Activated CD8-positive, alpha-beta T cell treated with anti-CD3 and anti-CD28 coated beads, Interleukin-2, amount 10 ng/mL, durations not matched to agents 7 days and 5 days (primary cell): ENCODE measurements at regions not wholly inside any gene's neighbourhood (a gene's known extent, or its start where the extent isn't known, plus 50 kb on each side); places are given as distances from the start of the nearest gene placed in this dataset.
"Not testable (repeated sequence)": the region's sequence is repeated elsewhere in the genome, so short reads cannot be mapped to it uniquely, and the experiment has no call there.

Experiments
- ATAC-seq: fragments of 150-1000 bp; cut with Tn5 transposase; one replicate; pipeline ENCODE4 v1.10.0; 2021; ENCODE audit warnings: moderate library complexity
- CTCF ChIA-PET: fragments of 350-600 bp; sonication (Branson Sonifier 250); formaldehyde crosslinking; loops from one replicate; lab custom pipeline; 2021; ENCODE audit warnings: antibody characterized with exemption; lab: Charles Lee
- POLR2A ChIA-PET: fragments of 350-600 bp; sonication (Branson Sonifier 250); formaldehyde crosslinking; loops from one replicate; lab custom pipeline; 2021; ENCODE audit warnings: antibody characterized with exemption; lab: Charles Lee
- DNase-seq: peaks from one replicate; pipeline ENCODE4 v3.0.0-alpha.2; 2020
- H3K27ac Mint-ChIP-seq: one replicate; pipeline ENCODE4 v1.8.0; 2021; ENCODE audit warnings: mild to moderate bottlenecking, mixed read lengths
- H3K27me3 Mint-ChIP-seq: one replicate; pipeline ENCODE4 v1.8.0; 2021; ENCODE audit warnings: low read depth, mixed read lengths
- H3K36me3 Mint-ChIP-seq: one replicate; pipeline ENCODE4 v1.8.0; 2021; ENCODE audit warnings: low read depth, mixed read lengths
- H3K4me1 Mint-ChIP-seq: one replicate; pipeline ENCODE4 v1.8.0; 2021; ENCODE audit warnings: low read depth, mixed read lengths
- H3K4me3 Mint-ChIP-seq: one replicate; pipeline ENCODE4 v1.8.0; 2021; ENCODE audit warnings: mild to moderate bottlenecking, mixed read lengths
- H3K9me3 Mint-ChIP-seq: one replicate; pipeline ENCODE4 v1.8.0; 2022; ENCODE audit warnings: mixed read lengths; ENCODE audit not compliant: insufficient read depth

- H3K27me3 Mint-ChIP-seq, result no peaks in the 10 kb centered on the region
- H3K36me3 Mint-ChIP-seq, result no peaks in the 10 kb centered on the region
- no peak overlapping the region for H3K4me3 Mint-ChIP-seq
- H3K4me1 Mint-ChIP-seq, result no peaks in the 10 kb centered on the region
- no peak for ATAC-seq
- CTCF ChIA-PET, result no interaction called here
- POLR2A ChIA-PET, result no interaction called here
- DNase-seq, result no peak
- no peaks in the 10 kb centered on the region for H3K9me3 Mint-ChIP-seq
- no peak overlapping the region for H3K27ac Mint-ChIP-seq
These were observed 578.9 kb downstream of the CETN3 start for GRCh38 chr5:89830691-89831090.

- Mint-ChIP-seq H3K9me3 (no peaks in the 10 kb centered on the region), H3K36me3 (no peaks in the 10 kb centered on the region), H3K4me3 (no peak overlapping the region), H3K27me3 (no peaks in the 10 kb centered on the region), H3K4me1 (no peaks in the 10 kb centered on the region), H3K27ac (no peak overlapping the region)
- ChIA-PET CTCF (no interaction called here), POLR2A (no interaction called here)
- ATAC-seq (no peak), DNase-seq (no peak)
These were observed 581.6 kb downstream of the CETN3 start for GRCh38 chr5:89827960-89828359.

- H3K9me3 Mint-ChIP-seq, result no peaks in the 10 kb centered on the region
- no peak overlapping the region for H3K4me3 Mint-ChIP-seq
- DNase-seq (no peak), ATAC-seq (no peak)
- POLR2A ChIA-PET, result no interaction called here
- no peaks in the 10 kb centered on the region for H3K27me3 Mint-ChIP-seq
- no peaks in the 10 kb centered on the region for H3K36me3 Mint-ChIP-seq
- H3K4me1 Mint-ChIP-seq, result no peaks in the 10 kb centered on the region
- CTCF ChIA-PET, result no interaction called here
- no peak overlapping the region for H3K27ac Mint-ChIP-seq
These were observed 582.2 kb downstream of the CETN3 start for GRCh38 chr5:89827359-89827758.

GRCh38 chr5:89826938-89827337, 582.6 kb downstream of the CETN3 start:
- H3K27me3 Mint-ChIP-seq, result no peaks in the 10 kb centered on the region
- H3K4me1 Mint-ChIP-seq, result no peaks in the 10 kb centered on the region
- DNase-seq (no peak), ATAC-seq (no peak)
- H3K27ac Mint-ChIP-seq, result no peak overlapping the region
- POLR2A ChIA-PET, result no interaction called here
- H3K9me3 Mint-ChIP-seq, result no peaks in the 10 kb centered on the region
- no peak overlapping the region for H3K4me3 Mint-ChIP-seq
- CTCF ChIA-PET, result no interaction called here
- H3K36me3 Mint-ChIP-seq, result no peaks in the 10 kb centered on the region

GRCh38 chr5:89823046-89823445, 586.5 kb downstream of the CETN3 start:
- H3K27me3 Mint-ChIP-seq, result no peaks in the 10 kb centered on the region
- DNase-seq (no peak), ATAC-seq (no peak)
- no peaks in the 10 kb centered on the region for H3K9me3 Mint-ChIP-seq
- POLR2A ChIA-PET, result no interaction called here
- no peaks in the 10 kb centered on the region for H3K4me1 Mint-ChIP-seq
- H3K27ac Mint-ChIP-seq, result no peak overlapping the region
- no peaks in the 10 kb centered on the region for H3K36me3 Mint-ChIP-seq
- H3K4me3 Mint-ChIP-seq, result no peak overlapping the region
- CTCF ChIA-PET, result no interaction called here

- no peaks in the 10 kb centered on the region for H3K4me1 Mint-ChIP-seq
- H3K9me3 Mint-ChIP-seq, result no peaks in the 10 kb centered on the region
- DNase-seq (no peak), ATAC-seq (no peak)
- H3K36me3 Mint-ChIP-seq, result no peaks in the 10 kb centered on the region
- POLR2A ChIA-PET, result no interaction called here
- no peaks in the 10 kb centered on the region for H3K27me3 Mint-ChIP-seq
- CTCF ChIA-PET, result no interaction called here
- no peak overlapping the region for H3K27ac Mint-ChIP-seq
- no peak overlapping the region for H3K4me3 Mint-ChIP-seq
These were observed 591.7 kb downstream of the CETN3 start for GRCh38 chr5:89817841-89818240.

- H3K36me3 Mint-ChIP-seq, result no peaks in the 10 kb centered on the region
These were observed 593.5 kb downstream of the CETN3 start for GRCh38 chr5:89816038-89816437.

GRCh38 chr5:89800735-89801134, 608.8 kb downstream of the CETN3 start:
- H3K36me3 Mint-ChIP-seq, H3K4me3 Mint-ChIP-seq, H3K27ac Mint-ChIP-seq, POLR2A ChIA-PET, H3K27me3 Mint-ChIP-seq, DNase-seq, H3K9me3 Mint-ChIP-seq, CTCF ChIA-PET, H3K4me1 Mint-ChIP-seq, ATAC-seq: not testable (repeated sequence)

More at GRCh38 chr5:89816038-89816437, 593.5 kb downstream of the CETN3 start:
- H3K27ac Mint-ChIP-seq, result no peak overlapping the region
- ATAC-seq, result no peak
- H3K4me3 Mint-ChIP-seq, result no peak overlapping the region
- no peaks in the 10 kb centered on the region for H3K4me1 Mint-ChIP-seq
- no peak for DNase-seq
- no peaks in the 10 kb centered on the region for H3K27me3 Mint-ChIP-seq
- ChIA-PET POLR2A (no interaction called here), CTCF (no interaction called here)
- no peaks in the 10 kb centered on the region for H3K9me3 Mint-ChIP-seq

- H3K27me3 Mint-ChIP-seq, DNase-seq, H3K4me1 Mint-ChIP-seq, H3K36me3 Mint-ChIP-seq, CTCF ChIA-PET, POLR2A ChIA-PET, ATAC-seq, H3K9me3 Mint-ChIP-seq, H3K4me3 Mint-ChIP-seq, H3K27ac Mint-ChIP-seq: not testable (repeated sequence)
These were observed 615.1 kb downstream of the CETN3 start for GRCh38 chr5:89794504-89794903.

- H3K36me3 Mint-ChIP-seq, H3K27ac Mint-ChIP-seq, DNase-seq, H3K4me1 Mint-ChIP-seq, CTCF ChIA-PET, H3K4me3 Mint-ChIP-seq, ATAC-seq, H3K27me3 Mint-ChIP-seq, POLR2A ChIA-PET: not testable (repeated sequence)
- H3K9me3 Mint-ChIP-seq, result peaks cover 31% of the 10 kb centered on the region
These were observed 629.8 kb downstream of the CETN3 start for GRCh38 chr5:89779734-89780133.

GRCh38 chr5:89777758-89778157, 631.8 kb downstream of the CETN3 start:
- Mint-ChIP-seq H3K36me3 (no peaks in the 10 kb centered on the region), H3K4me3 (no peak overlapping the region), H3K4me1 (no peaks in the 10 kb centered on the region), H3K9me3 (peaks cover 31% of the 10 kb centered on the region), H3K27me3 (no peaks in the 10 kb centered on the region), H3K27ac (no peak overlapping the region)
- DNase-seq (no peak), ATAC-seq (no peak)
- POLR2A ChIA-PET, result no interaction called here
- CTCF ChIA-PET, result no interaction called here

- ATAC-seq (no peak), DNase-seq (no peak)
- POLR2A ChIA-PET, result no interaction called here
- Mint-ChIP-seq H3K9me3 (peaks cover 2% of the 10 kb centered on the region), H3K27me3 (no peaks in the 10 kb centered on the region), H3K27ac (no peak overlapping the region), H3K36me3 (no peaks in the 10 kb centered on the region), H3K4me1 (no peaks in the 10 kb centered on the region), H3K4me3 (no peak overlapping the region)
- CTCF ChIA-PET, result no interaction called here
These were observed 639.6 kb downstream of the CETN3 start for GRCh38 chr5:89769975-89770374.

- Mint-ChIP-seq H3K36me3 (no peaks in the 10 kb centered on the region), H3K9me3 (no peaks in the 10 kb centered on the region), H3K4me3 (no peak overlapping the region), H3K4me1 (no peaks in the 10 kb centered on the region), H3K27me3 (no peaks in the 10 kb centered on the region), H3K27ac (no peak overlapping the region)
- ChIA-PET POLR2A (no interaction called here), CTCF (no interaction called here)
- ATAC-seq, result no peak
- DNase-seq, result no peak
These were observed 649.8 kb downstream of the CETN3 start for GRCh38 chr5:89759802-89760201.
